Lower leg skin (tissue), 4 donors: ENCODE measurements at regions not wholly inside any gene's neighbourhood (a gene's known extent, or its start where the extent isn't known, plus 50 kb on each side); places are given as distances from the start of the nearest gene placed in this dataset.

ENCODE experiments used
- DNase-seq, 2 donors: peaks; one replicate each; pipeline ENCODE4 v3.0.0-alpha.2; 2019; ENCODE audit warnings: low spot score in 2 of 2
- H3K4me3 ChIP-seq: fragments of 200-600 bp; sonication (generic); 2 replicates; pipeline ENCODE4 v1.5.1; 2017; ENCODE audit warnings: mild to moderate bottlenecking, low read depth; ENCODE audit not compliant: poor library complexity, severe bottlenecking
- POLR2A ChIP-seq, 2 donors: fragments of 450-650 bp; IDR thresholded peaks; one replicate each; pipeline ENCODE4 v1.6.1; 2016 to 2017; ENCODE audit warnings: antibody characterized with exemption in 2 of 2, mild to moderate bottlenecking in 1 of 2, moderate library complexity in 1 of 2
- WGBS, 2 donors: methylation state at CpG; one replicate each; pipeline ENCODE4 v1.1.5; 2018; 5-methylcytosine and 5-hydroxymethylcytosine counted together
- intact Hi-C: fragments of 100-400 bp; cut with DNase I; formaldehyde crosslinking; loops from one replicate; pipeline ENCODE4 v1.15.0; 2023; ENCODE audit warnings: low total_unique reads
- TF ChIP-seq, protein P1 (sequence below), 3 donors: fragments of 450-650 bp; IDR thresholded peaks; one replicate each; pipeline ENCODE4 v1.5.1; 2016; ENCODE audit warnings: antibody characterized with exemption in 3 of 3, mild to moderate bottlenecking in 3 of 3, moderate library complexity in 2 of 3

- intact Hi-C loops: no loop called here
Measured at GRCh38 chr11:127339376-127339775, 338.8 kb upstream of the KIRREL3 start.

GRCh38 chr11:127338380-127339259 is 338.1 kb upstream of the KIRREL3 start:
- intact Hi-C loops: no loop called here
- no peak overlapping the region for H3K4me3 ChIP-seq
- DNase-seq: no peak
- WGBS, 2 donors: 59 to 68% methylated on average over 6 of the region's 6 CpGs
- TF ChIP-seq, protein P1, sequence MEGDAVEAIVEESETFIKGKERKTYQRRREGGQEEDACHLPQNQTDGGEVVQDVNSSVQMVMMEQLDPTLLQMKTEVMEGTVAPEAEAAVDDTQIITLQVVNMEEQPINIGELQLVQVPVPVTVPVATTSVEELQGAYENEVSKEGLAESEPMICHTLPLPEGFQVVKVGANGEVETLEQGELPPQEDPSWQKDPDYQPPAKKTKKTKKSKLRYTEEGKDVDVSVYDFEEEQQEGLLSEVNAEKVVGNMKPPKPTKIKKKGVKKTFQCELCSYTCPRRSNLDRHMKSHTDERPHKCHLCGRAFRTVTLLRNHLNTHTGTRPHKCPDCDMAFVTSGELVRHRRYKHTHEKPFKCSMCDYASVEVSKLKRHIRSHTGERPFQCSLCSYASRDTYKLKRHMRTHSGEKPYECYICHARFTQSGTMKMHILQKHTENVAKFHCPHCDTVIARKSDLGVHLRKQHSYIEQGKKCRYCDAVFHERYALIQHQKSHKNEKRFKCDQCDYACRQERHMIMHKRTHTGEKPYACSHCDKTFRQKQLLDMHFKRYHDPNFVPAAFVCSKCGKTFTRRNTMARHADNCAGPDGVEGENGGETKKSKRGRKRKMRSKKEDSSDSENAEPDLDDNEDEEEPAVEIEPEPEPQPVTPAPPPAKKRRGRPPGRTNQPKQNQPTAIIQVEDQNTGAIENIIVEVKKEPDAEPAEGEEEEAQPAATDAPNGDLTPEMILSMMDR (IDR thresholded peaks at IDR 0.05): no peak
- TF ChIP-seq POLR2A (IDR thresholded peaks at IDR 0.05): no peak

More at GRCh38 chr11:127339376-127339775, 338.8 kb upstream of the KIRREL3 start:
- WGBS, 2 donors: 94% methylated on average over 1 of the region's 1 CpG
- TF ChIP-seq POLR2A (IDR thresholded peaks at IDR 0.05): no peak
- TF ChIP-seq, protein P1 (IDR thresholded peaks at IDR 0.05): no peak
- no peak for DNase-seq
- H3K4me3 ChIP-seq: no peak overlapping the region

GRCh38 chr11:127334466-127334865 is 333.9 kb upstream of the KIRREL3 start:
- intact Hi-C loops: no loop called here
- TF ChIP-seq, protein P1 (IDR thresholded peaks at IDR 0.05): no peak
- no peak for TF ChIP-seq POLR2A (IDR thresholded peaks at IDR 0.05)
- DNase-seq: no peak
- WGBS, 2 donors: 72 to 83% methylated on average over 1 of the region's 1 CpG
- H3K4me3 ChIP-seq: no peak overlapping the region

GRCh38 chr11:127332896-127333295 is 332.3 kb upstream of the KIRREL3 start:
- H3K4me3 ChIP-seq: no peak overlapping the region
- WGBS, 2 donors: 76 to 80% methylated on average over 2 of the region's 2 CpGs
- DNase-seq: no peak
- intact Hi-C loops: no loop called here
- TF ChIP-seq, protein P1 (IDR thresholded peaks at IDR 0.05): no peak
- no peak for TF ChIP-seq POLR2A (IDR thresholded peaks at IDR 0.05)

DNA sequence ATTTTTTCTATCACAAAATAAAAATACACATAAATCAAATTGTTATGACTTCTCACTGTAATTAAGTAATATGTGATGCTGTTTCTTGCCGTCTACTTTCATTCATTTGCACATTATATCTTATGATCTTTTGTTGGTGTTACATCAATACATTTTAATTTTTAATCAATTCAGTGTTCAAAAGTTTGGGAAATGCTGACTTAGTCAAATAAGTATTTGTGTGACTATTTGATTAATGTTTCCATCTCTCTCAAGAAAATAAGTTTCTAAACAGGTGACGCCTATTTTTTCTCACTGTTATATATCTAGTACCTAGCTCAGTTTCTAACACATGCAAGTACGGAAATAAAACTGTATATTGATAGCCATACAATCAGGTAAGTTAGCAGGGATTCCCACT is 329.5 kb upstream of the KIRREL3 start:
- WGBS, 2 donors: 55 to 59% methylated on average over 3 of the region's 3 CpGs
- intact Hi-C loops: no loop called here
- no peak overlapping the region for H3K4me3 ChIP-seq
- no peak for DNase-seq
- TF ChIP-seq, protein P1 (IDR thresholded peaks at IDR 0.05): no peak
- TF ChIP-seq POLR2A (IDR thresholded peaks at IDR 0.05): no peak
